ENCODE measurements at regions not wholly inside any gene's neighbourhood (a gene's known extent, or its start where the extent isn't known, plus 50 kb on each side); places are given as distances from the start of the nearest gene placed in this dataset.

DNA sequence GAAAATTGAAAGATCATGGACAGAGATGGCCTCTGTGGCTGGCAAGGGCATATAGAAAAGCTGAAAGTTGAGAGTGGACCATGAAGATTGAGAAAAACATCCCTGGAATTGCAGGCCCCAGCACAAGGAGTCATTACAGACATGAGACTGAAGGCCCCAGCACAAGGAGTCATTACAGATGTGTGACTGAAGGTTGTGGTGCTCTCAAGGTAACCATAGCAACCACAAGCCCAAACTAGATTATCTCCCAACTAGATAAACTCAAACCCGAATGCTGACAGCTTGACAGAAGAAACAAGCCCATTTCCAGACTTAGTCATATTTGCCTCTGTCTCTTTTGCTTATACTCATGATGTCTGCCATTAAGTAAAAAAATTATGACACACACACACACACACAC lies 1252.1 kb upstream of the ADGRL4 start:
- TF ChIP-seq, protein P1, sequence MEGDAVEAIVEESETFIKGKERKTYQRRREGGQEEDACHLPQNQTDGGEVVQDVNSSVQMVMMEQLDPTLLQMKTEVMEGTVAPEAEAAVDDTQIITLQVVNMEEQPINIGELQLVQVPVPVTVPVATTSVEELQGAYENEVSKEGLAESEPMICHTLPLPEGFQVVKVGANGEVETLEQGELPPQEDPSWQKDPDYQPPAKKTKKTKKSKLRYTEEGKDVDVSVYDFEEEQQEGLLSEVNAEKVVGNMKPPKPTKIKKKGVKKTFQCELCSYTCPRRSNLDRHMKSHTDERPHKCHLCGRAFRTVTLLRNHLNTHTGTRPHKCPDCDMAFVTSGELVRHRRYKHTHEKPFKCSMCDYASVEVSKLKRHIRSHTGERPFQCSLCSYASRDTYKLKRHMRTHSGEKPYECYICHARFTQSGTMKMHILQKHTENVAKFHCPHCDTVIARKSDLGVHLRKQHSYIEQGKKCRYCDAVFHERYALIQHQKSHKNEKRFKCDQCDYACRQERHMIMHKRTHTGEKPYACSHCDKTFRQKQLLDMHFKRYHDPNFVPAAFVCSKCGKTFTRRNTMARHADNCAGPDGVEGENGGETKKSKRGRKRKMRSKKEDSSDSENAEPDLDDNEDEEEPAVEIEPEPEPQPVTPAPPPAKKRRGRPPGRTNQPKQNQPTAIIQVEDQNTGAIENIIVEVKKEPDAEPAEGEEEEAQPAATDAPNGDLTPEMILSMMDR (IDR thresholded peaks at IDR 0.05; ENCODE audit: borderline replicate concordance) = no peak
- no peak overlapping the region for H3K27ac ChIP-seq (replicated peaks)
- H3K4me1 ChIP-seq = no peaks in the 10 kb centered on the region
- H3K9me3 ChIP-seq (replicated peaks) = peaks cover 30% of the 10 kb centered on the region
- no peaks in the 10 kb centered on the region for H3K27me3 ChIP-seq (ENCODE audit: low read depth)
- intact Hi-C loops (cut with micrococcal nuclease) = no loop called here
- H3K36me3 ChIP-seq = no peaks in the 10 kb centered on the region
- H3K4me3 ChIP-seq = no peak overlapping the region
- no peak for DNase-seq

DNA sequence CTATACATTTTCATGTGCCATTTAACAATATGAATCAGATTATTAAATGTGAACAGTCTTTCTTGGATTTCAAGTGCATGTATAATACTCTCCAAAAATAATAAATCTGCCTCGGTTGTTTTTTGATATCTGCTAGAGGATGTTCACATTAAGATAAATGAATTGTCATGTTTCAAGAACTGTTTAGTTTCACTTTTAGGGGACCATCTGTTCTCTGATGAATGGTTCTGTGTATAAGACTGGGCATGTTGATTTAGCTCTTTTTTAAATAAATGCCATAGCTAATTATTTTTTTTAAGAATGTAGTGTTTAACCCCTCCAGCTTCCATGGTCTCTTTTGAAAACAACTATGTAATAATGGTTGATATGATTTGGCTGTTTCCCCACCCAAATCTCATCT lies 1245.1 kb upstream of the ADGRL4 start:
- intact Hi-C loops (cut with micrococcal nuclease) = no loop called here
- Histone ChIP-seq H3K27me3 (ENCODE audit: low read depth) (no peaks in the 10 kb centered on the region), H3K9me3 (replicated peaks) (peaks cover 13% of the 10 kb centered on the region), H3K27ac (replicated peaks) (no peak overlapping the region), H3K4me3 (no peak overlapping the region), H3K4me1 (no peaks in the 10 kb centered on the region), H3K36me3 (no peaks in the 10 kb centered on the region)
- TF ChIP-seq, protein P1 (IDR thresholded peaks at IDR 0.05; ENCODE audit: borderline replicate concordance) = no peak
- no peak for DNase-seq

DNA sequence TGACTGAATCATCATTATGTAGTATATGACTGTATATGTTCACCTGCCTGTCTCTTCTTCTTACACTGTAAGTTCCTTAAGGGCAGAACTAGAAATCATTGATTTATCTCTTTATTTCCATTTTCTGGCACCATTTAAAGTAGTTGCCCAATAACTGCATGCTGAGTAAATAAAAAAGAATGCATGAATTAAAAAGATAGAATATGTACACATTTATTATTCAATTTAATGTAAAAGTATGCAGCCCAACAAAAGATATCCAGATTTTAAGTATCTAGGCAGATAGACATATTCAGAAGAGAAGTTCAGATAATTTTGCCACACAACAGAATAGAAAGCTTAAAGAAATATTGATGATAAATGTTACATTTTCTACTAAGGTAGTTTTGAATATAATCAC lies 1244.6 kb upstream of the ADGRL4 start:
- Histone ChIP-seq H3K36me3 (no peaks in the 10 kb centered on the region), H3K4me3 (no peak overlapping the region), H3K27me3 (ENCODE audit: low read depth) (no peaks in the 10 kb centered on the region), H3K9me3 (replicated peaks) (peaks cover 13% of the 10 kb centered on the region), H3K27ac (replicated peaks) (no peak overlapping the region), H3K4me1 (no peaks in the 10 kb centered on the region)
- TF ChIP-seq, protein P1 (IDR thresholded peaks at IDR 0.05; ENCODE audit: borderline replicate concordance) = no peak
- no peak for DNase-seq
- intact Hi-C loops (cut with micrococcal nuclease) = no loop called here

DNA sequence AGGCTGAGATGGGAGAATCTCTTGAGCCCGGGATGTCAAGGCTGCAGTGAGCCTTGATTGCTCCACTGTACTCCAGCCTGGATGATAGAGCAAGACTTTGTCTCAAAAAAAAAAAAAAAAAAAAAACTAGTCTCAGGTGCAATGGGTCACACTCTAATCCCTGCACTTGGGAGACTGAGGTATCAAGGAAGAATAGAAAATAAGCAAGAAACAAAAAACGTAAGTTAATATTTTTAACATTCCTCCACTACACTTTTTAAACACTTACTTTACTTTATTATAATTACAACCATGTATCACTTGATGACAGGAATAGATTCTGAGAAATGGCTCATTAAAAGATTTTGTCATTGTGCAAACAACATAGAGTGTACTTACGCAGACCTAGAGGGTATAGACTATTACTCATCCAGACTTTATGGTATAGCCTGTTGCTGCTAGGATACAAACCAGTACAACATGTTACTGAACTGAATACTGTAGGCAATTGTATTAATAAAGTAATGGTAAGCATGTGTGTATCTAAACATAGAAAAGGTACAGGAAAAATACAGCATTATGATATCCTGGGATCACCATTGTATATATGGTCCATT lies 1244.1 kb upstream of the ADGRL4 start:
- intact Hi-C loops (cut with micrococcal nuclease) = no loop called here
- TF ChIP-seq, protein P1 (IDR thresholded peaks at IDR 0.05; ENCODE audit: borderline replicate concordance) = no peak
- H3K27me3 ChIP-seq (ENCODE audit: low read depth) = no peaks in the 10 kb centered on the region
- no peak for DNase-seq
- H3K9me3 ChIP-seq (replicated peaks) = peaks cover 13% of the 10 kb centered on the region
- no peak overlapping the region for H3K4me3 ChIP-seq
- H3K4me1 ChIP-seq = no peaks in the 10 kb centered on the region
- H3K27ac ChIP-seq (replicated peaks) = no peak overlapping the region
- no peaks in the 10 kb centered on the region for H3K36me3 ChIP-seq

DNA sequence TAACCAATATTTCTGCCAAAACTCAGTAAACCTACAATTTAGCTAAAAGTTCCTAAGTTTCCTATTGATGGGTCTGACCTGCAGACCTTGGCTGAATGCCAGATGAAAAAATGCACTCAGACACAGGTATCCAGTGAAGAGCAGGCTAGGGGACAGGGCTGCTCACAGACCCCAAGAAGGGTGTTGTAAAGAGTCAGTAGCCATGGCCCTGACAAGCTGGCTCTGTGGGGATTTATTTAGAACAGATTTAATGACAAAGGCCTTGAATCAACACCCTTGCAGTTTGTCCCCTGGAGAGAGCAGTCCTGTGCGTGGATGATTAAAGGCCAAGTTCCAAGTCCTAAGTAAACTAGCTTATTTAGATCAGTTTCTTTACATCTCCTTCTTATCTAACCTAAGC lies 1243.2 kb upstream of the ADGRL4 start:
- H3K4me1 ChIP-seq = no peaks in the 10 kb centered on the region
- H3K27ac ChIP-seq (replicated peaks) = no peak overlapping the region
- no peaks in the 10 kb centered on the region for H3K27me3 ChIP-seq (ENCODE audit: low read depth)
- intact Hi-C loops (cut with micrococcal nuclease) = no loop called here
- TF ChIP-seq, protein P1 (IDR thresholded peaks at IDR 0.05; ENCODE audit: borderline replicate concordance) = no peak
- H3K9me3 ChIP-seq (replicated peaks) = peaks cover 13% of the 10 kb centered on the region
- H3K4me3 ChIP-seq = no peak overlapping the region
- no peak for DNase-seq
- no peaks in the 10 kb centered on the region for H3K36me3 ChIP-seq
